ENCODE measurements at regions not wholly inside any gene's neighbourhood (a gene's known extent, or its start where the extent isn't known, plus 50 kb on each side); places are given as distances from the start of the nearest gene placed in this dataset.

DNA sequence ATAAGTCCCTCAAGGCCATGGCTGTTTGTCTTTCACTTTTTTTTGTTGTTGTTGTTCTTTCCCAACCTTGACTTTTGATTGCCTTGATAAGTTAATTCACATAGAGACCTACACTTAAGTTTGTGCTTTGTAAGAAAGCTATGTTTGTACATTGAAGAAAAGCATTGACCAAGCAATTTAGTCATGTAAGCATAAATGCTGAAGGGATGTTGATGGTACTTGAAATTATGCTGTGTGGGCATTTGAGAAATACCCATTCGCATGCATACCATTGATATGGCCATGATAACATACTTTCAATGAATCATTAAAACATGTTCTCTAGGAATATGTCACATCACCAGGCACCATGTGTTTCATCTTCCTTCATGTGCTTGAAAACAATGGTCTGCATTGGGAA lies 803.7 kb upstream of the TMEM132C start:
- SMC1A ChIA-PET (ENCODE audit: uncharacterized antibody, unreplicated experiment): interaction anchor here (0.6 to 0.8 kb wide), 2 partner anchors 10 to 373 kb away, joined by 3 read pairs; no protein-coding TSS in a partner anchor
- DNase-seq (ENCODE audit: low read depth, low spot score) (no peak), FAIRE-seq (no peak), ATAC-seq (no peak)
- no peaks in the 10 kb centered on the region for H4K20me1 ChIP-seq (ENCODE audit: control insufficient read depth, insufficient read depth)
- no peaks in the 10 kb centered on the region for H3K36me3 ChIP-seq (ENCODE audit: control insufficient read depth in 2 of 2, insufficient read depth in 2 of 2, low read length in 1 of 2)
- WGBS (ENCODE audit: insufficient coverage, insufficient replicate concordance, low lambda C conversion rate, missing lambda C conversion rate): 67% methylated on average over 1 of the region's 1 CpG
- H3K4me2 ChIP-seq (ENCODE audit: control insufficient read depth, insufficient read depth): no peak overlapping the region
- BruUV-seq (replicated peaks): no TSS peak
- intact Hi-C loops (cut with micrococcal nuclease; ENCODE audit: unreplicated experiment): no loop called here
- RAD21 ChIA-PET (ENCODE audit: unreplicated experiment): no interaction called here
- in situ Hi-C loops (cut with MboI): no loop called here
- H3K27me3 ChIP-seq (replicated peaks in 1 of 2; ENCODE audit: control insufficient read depth in 2 of 2, insufficient read depth in 2 of 2, low read length in 1 of 2): no peaks in the 10 kb centered on the region
- TF ChIP-seq HCFC1 (IDR thresholded peaks at IDR 0.05; ENCODE audit: low read length) (no peak), SIN3A (IDR thresholded peaks at IDR 0.05; ENCODE audit: low read depth, low read length) (no peak), MTA3 (IDR thresholded peaks at IDR 0.05; ENCODE audit: borderline replicate concordance, low read length) (no peak), PML (IDR thresholded peaks at IDR 0.05; ENCODE audit: low read length) (no peak), SMAD5 (IDR thresholded peaks at IDR 0.05; ENCODE audit: low read depth) (no peak), NR2F1 (conservative IDR thresholded peaks at IDR 0.05) (no peak), IKZF1 (conservative IDR thresholded peaks at IDR 0.05) (no peak), KAT2A (conservative IDR thresholded peaks at IDR 0.05; ENCODE audit: control insufficient read depth, low read depth, low read length) (no peak), ELK1 (IDR thresholded peaks at IDR 0.05; ENCODE audit: low read depth, low read length) (no peak), EP300 (IDR thresholded peaks at IDR 0.05; ENCODE audit: borderline replicate concordance in 1 of 2, control insufficient read depth in 1 of 2, low read depth in 2 of 2, low read length in 2 of 2) (no peak), CHD4 (IDR thresholded peaks at IDR 0.05) (no peak)
- POLR2A ChIA-PET: no interaction called here
- H3K27ac ChIP-seq (ENCODE audit: control insufficient read depth, insufficient read depth): no peak overlapping the region
- no peaks in the 10 kb centered on the region for H3K79me2 ChIP-seq (ENCODE audit: control insufficient read depth, insufficient read depth, low read length)
- H3K9me3 ChIP-seq (replicated peaks; ENCODE audit: control insufficient read depth, insufficient read depth, low read length): no peaks in the 10 kb centered on the region
- no peak overlapping the region for H3K4me3 ChIP-seq
- H3K4me1 ChIP-seq (ENCODE audit: control insufficient read depth, insufficient read depth, low read length): no peaks in the 10 kb centered on the region
- no peak overlapping the region for H3K9ac ChIP-seq (ENCODE audit: control insufficient read depth, insufficient read depth, low read length)
- no peak overlapping the region for H2AFZ ChIP-seq (ENCODE audit: control insufficient read depth, low read depth, low read length)
- CTCF ChIA-PET: no interaction called here
